Trophoblast cell (in vitro differentiated cells and primary cell): ENCODE measurements at regions not wholly inside any gene's neighbourhood (a gene's known extent, or its start where the extent isn't known, plus 50 kb on each side); places are given as distances from the start of the nearest gene placed in this dataset.

Source experiments
- DNase-seq, 2 donors: peaks; one replicate each; pipeline ENCODE4 v3.0.0-alpha.2; 2016
- H2AFZ ChIP-seq: 2 replicates; pipeline ENCODE4 v1.6.1; 2013; ENCODE audit warnings: low read length, moderate library complexity, mild to moderate bottlenecking; ENCODE audit not compliant: insufficient read depth, poor library complexity
- H2AK5ac ChIP-seq: 2 replicates; pipeline ENCODE4 v1.6.1; 2013; ENCODE audit warnings: mild to moderate bottlenecking, low read length
- H2BK120ac ChIP-seq: 2 replicates; pipeline ENCODE4 v1.6.1; 2013; ENCODE audit warnings: low read length, mild to moderate bottlenecking, moderate library complexity; ENCODE audit not compliant: insufficient read depth, poor library complexity
- H2BK12ac ChIP-seq: 2 replicates; pipeline ENCODE4 v1.6.1; 2013; ENCODE audit warnings: mild to moderate bottlenecking, low read length, moderate library complexity
- H2BK5ac ChIP-seq: 2 replicates; pipeline ENCODE4 v1.6.1; 2013; ENCODE audit warnings: low read length, low read depth, moderate library complexity, mild to moderate bottlenecking; ENCODE audit not compliant: poor library complexity
- H3K14ac ChIP-seq: 2 replicates; pipeline ENCODE4 v1.6.1; 2013; ENCODE audit warnings: mild to moderate bottlenecking, low read length
- H3K18ac ChIP-seq: 2 replicates; pipeline ENCODE4 v1.6.1; 2013; ENCODE audit warnings: mild to moderate bottlenecking, low read length
- H3K23ac ChIP-seq: 2 replicates; pipeline ENCODE4 v1.6.1; 2013; ENCODE audit warnings: low read length
- H3K27ac ChIP-seq: 2 replicates; pipeline ENCODE4 v1.5.1; 2013; ENCODE audit warnings: low read depth, mild to moderate bottlenecking, inconsistent platforms, low read length, moderate library complexity
- H3K27me3 ChIP-seq: 2 replicates; pipeline ENCODE4 v1.6.1; 2013; ENCODE audit warnings: inconsistent platforms, mild to moderate bottlenecking, low read length, moderate library complexity; ENCODE audit not compliant: insufficient read depth
- H3K36me3 ChIP-seq, 2 experiments: 1 replicate in 1 of 2; 2 replicates in 1 of 2; pipeline ENCODE4 v1.6.1; 2013; ENCODE audit warnings: low read length in 2 of 2, mild to moderate bottlenecking in 2 of 2, moderate library complexity in 1 of 2; ENCODE audit not compliant: insufficient read depth in 2 of 2, control insufficient read depth in 1 of 2
- H3K4ac ChIP-seq: 2 replicates; pipeline ENCODE4 v1.6.1; 2013; ENCODE audit warnings: low read depth, mild to moderate bottlenecking, low read length, moderate library complexity
- H3K4me1 ChIP-seq, 2 experiments: 1 replicate in 1 of 2; 2 replicates in 1 of 2; pipeline ENCODE4 v1.6.1; 2013; ENCODE audit warnings: low read length in 2 of 2, mild to moderate bottlenecking in 2 of 2, moderate library complexity in 1 of 2; ENCODE audit not compliant: insufficient read depth in 2 of 2, control insufficient read depth in 1 of 2
- H3K4me2 ChIP-seq: 2 replicates; pipeline ENCODE4 v1.6.1; 2013; ENCODE audit warnings: inconsistent platforms, mild to moderate bottlenecking, low read length, moderate library complexity
- H3K4me3 ChIP-seq: 2 replicates; pipeline ENCODE4 v1.5.1; 2013; ENCODE audit warnings: mild to moderate bottlenecking, low read depth, low read length, inconsistent platforms
- H3K79me1 ChIP-seq: one replicate; pipeline ENCODE4 v1.6.1; 2013; ENCODE audit warnings: low read length
- H3K79me2 ChIP-seq: 2 replicates; pipeline ENCODE4 v1.6.1; 2013; ENCODE audit warnings: low read length, mild to moderate bottlenecking; ENCODE audit not compliant: control insufficient read depth, insufficient read depth, poor library complexity
- H3K9ac ChIP-seq: 2 replicates; pipeline ENCODE4 v1.6.1; 2013; ENCODE audit warnings: mild to moderate bottlenecking, low read length
- H3K9me3 ChIP-seq: 2 replicates; pipeline ENCODE4 v1.6.1; 2013; ENCODE audit warnings: low read depth, mild to moderate bottlenecking, control low read depth, inconsistent platforms, low read length; ENCODE audit not compliant: insufficient read depth
- H4K12ac ChIP-seq: 2 replicates; pipeline ENCODE4 v1.6.1; 2013; ENCODE audit warnings: low read depth, mild to moderate bottlenecking, low read length, moderate library complexity
- H4K8ac ChIP-seq: 2 replicates; pipeline ENCODE4 v1.6.1; 2013; ENCODE audit warnings: low read depth, mild to moderate bottlenecking, low read length, moderate library complexity
- H4K91ac ChIP-seq: one replicate; pipeline ENCODE4 v1.6.1; 2013; ENCODE audit warnings: low read depth, mild to moderate bottlenecking, low read length, moderate library complexity
- WGBS: extraction: QIAGEN DNeasy Blood & Tissue Kit; methylation state at CpG from one replicate; pipeline ENCODE4 v1.1.7; 2013; ENCODE audit warnings: missing lambda C conversion rate; ENCODE audit not compliant: insufficient read length, insufficient coverage; ENCODE audit errors: extremely low coverage; 5-methylcytosine and 5-hydroxymethylcytosine counted together

- DNase-seq: no peak
- no peak overlapping the region for H2BK120ac ChIP-seq
- no peak overlapping the region for H2AFZ ChIP-seq
- H3K4me2 ChIP-seq: no peak overlapping the region
- H2AK5ac ChIP-seq: no peak overlapping the region
- H3K27ac ChIP-seq: no peak overlapping the region
- H2BK5ac ChIP-seq: no peak overlapping the region
- no peak overlapping the region for H3K4ac ChIP-seq
- no peak overlapping the region for H3K18ac ChIP-seq
- no peak overlapping the region for H4K8ac ChIP-seq
- no peak overlapping the region for H4K12ac ChIP-seq
- H3K79me2 ChIP-seq: no peaks in the 10 kb centered on the region
- H3K14ac ChIP-seq: no peak overlapping the region
- H3K4me3 ChIP-seq: no peak overlapping the region
- H4K91ac ChIP-seq: no peak overlapping the region
- no peak overlapping the region for H2BK12ac ChIP-seq
- no peaks in the 10 kb centered on the region for H3K4me1 ChIP-seq
- no peaks in the 10 kb centered on the region for H3K9me3 ChIP-seq
- H3K79me1 ChIP-seq: no peaks in the 10 kb centered on the region
- H3K27me3 ChIP-seq: no peaks in the 10 kb centered on the region
- no peak overlapping the region for H3K23ac ChIP-seq
- H3K9ac ChIP-seq: no peak overlapping the region
- no peaks in the 10 kb centered on the region for H3K36me3 ChIP-seq
Measured at GRCh38 chr14:45678163-45678562, 425.2 kb upstream of the MIS18BP1 start.

DNA sequence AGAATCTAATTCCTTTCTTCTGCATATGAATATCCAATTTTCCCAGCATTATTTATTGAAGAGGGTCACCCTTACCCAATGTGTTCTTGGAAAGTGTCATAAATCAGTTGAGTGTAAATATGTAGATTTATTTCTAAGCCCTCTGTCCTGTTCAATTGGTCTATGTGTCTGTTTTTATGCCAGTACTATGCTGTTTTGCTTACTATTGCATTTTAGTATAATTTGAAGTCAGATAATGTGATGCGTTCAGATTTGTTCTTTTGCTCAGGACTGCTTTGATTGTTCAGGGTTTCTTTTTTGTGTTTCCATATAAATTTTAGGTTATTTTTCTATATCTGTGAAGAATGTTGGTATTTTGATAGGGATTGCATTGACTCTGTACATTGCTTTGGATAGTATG is 420.4 kb upstream of the MIS18BP1 start:
- H3K27ac ChIP-seq: no peak overlapping the region
- H3K4me3 ChIP-seq: no peak overlapping the region
- no peak overlapping the region for H3K18ac ChIP-seq
- H3K4me1 ChIP-seq: no peaks in the 10 kb centered on the region
- no peak overlapping the region for H2BK120ac ChIP-seq
- no peak overlapping the region for H4K12ac ChIP-seq
- H3K27me3 ChIP-seq: no peaks in the 10 kb centered on the region
- no CpG with 5 or more reads among the region's 1 CpG for WGBS
- no peak overlapping the region for H3K4ac ChIP-seq
- no peak overlapping the region for H2AFZ ChIP-seq
- H3K14ac ChIP-seq: no peak overlapping the region
- H2AK5ac ChIP-seq: no peak overlapping the region
- H2BK5ac ChIP-seq: no peak overlapping the region
- H4K91ac ChIP-seq: no peak overlapping the region
- H3K9ac ChIP-seq: no peak overlapping the region
- no peak overlapping the region for H3K4me2 ChIP-seq
- H3K23ac ChIP-seq: no peak overlapping the region
- no peaks in the 10 kb centered on the region for H3K9me3 ChIP-seq
- no peaks in the 10 kb centered on the region for H3K79me2 ChIP-seq
- H3K36me3 ChIP-seq: no peaks in the 10 kb centered on the region
- no peak overlapping the region for H4K8ac ChIP-seq
- no peak for DNase-seq
- no peaks in the 10 kb centered on the region for H3K79me1 ChIP-seq
- no peak overlapping the region for H2BK12ac ChIP-seq

- H3K79me1 ChIP-seq: no peaks in the 10 kb centered on the region
Measured at GRCh38 chr14:45664668-45665356, 411.8 kb upstream of the MIS18BP1 start.

GRCh38 chr14:45658917-45659299 is 405.9 kb upstream of the MIS18BP1 start:
- Histone ChIP-seq H3K18ac (no peak overlapping the region), H4K91ac (no peak overlapping the region), H3K79me1 (no peaks in the 10 kb centered on the region), H3K36me3 (no peaks in the 10 kb centered on the region), H3K23ac (no peak overlapping the region), H3K4ac (no peak overlapping the region), H3K14ac (no peak overlapping the region), H3K27ac (no peak overlapping the region), H3K4me3 (no peak overlapping the region), H2AFZ (no peak overlapping the region), H3K9ac (no peak overlapping the region), H2AK5ac (no peak overlapping the region), H2BK12ac (no peak overlapping the region), H3K4me1 (no peaks in the 10 kb centered on the region), H2BK5ac (no peak overlapping the region), H3K27me3 (no peaks in the 10 kb centered on the region), H3K4me2 (no peak overlapping the region), H4K8ac (no peak overlapping the region), H3K79me2 (no peaks in the 10 kb centered on the region), H4K12ac (no peak overlapping the region), H3K9me3 (no peaks in the 10 kb centered on the region), H2BK120ac (no peak overlapping the region)
- DNase-seq: no peak
- no CpG with 5 or more reads among the region's 4 CpGs for WGBS

More at GRCh38 chr14:45664668-45665356, 411.8 kb upstream of the MIS18BP1 start:
- Histone ChIP-seq H3K4me3 (no peak overlapping the region), H3K4ac (no peak overlapping the region), H4K8ac (no peak overlapping the region), H3K23ac (no peak overlapping the region), H3K18ac (no peak overlapping the region), H3K79me2 (no peaks in the 10 kb centered on the region), H2AK5ac (no peak overlapping the region), H2BK5ac (no peak overlapping the region), H3K14ac (no peak overlapping the region), H2BK12ac (no peak overlapping the region), H4K91ac (no peak overlapping the region), H3K27ac (no peak overlapping the region), H3K9me3 (no peaks in the 10 kb centered on the region), H3K4me1 (no peaks in the 10 kb centered on the region), H3K9ac (no peak overlapping the region), H3K4me2 (no peak overlapping the region), H3K27me3 (no peaks in the 10 kb centered on the region), H2BK120ac (no peak overlapping the region), H4K12ac (no peak overlapping the region), H3K36me3 (no peaks in the 10 kb centered on the region), H2AFZ (no peak overlapping the region)
- no peak for DNase-seq
- WGBS: no CpG with 5 or more reads among the region's 7 CpGs
